Colonic mucosa (tissue), 4 donors: ENCODE measurements at regions not wholly inside any gene's neighbourhood (a gene's known extent, or its start where the extent isn't known, plus 50 kb on each side); places are given as distances from the start of the nearest gene placed in this dataset.

Source experiments
- DNase-seq: peaks from one replicate; pipeline ENCODE4 v3.0.0-alpha.2; 2020
- H3K27ac ChIP-seq: fragments of 200-600 bp; one replicate; pipeline ENCODE4 v1.8.0; 2021
- H3K27me3 ChIP-seq: fragments of 200-600 bp; one replicate; pipeline ENCODE4 v1.8.0; 2021
- H3K36me3 ChIP-seq: fragments of 200-600 bp; one replicate; pipeline ENCODE4 v1.8.0; 2021
- H3K4me1 ChIP-seq: fragments of 200-600 bp; one replicate; pipeline ENCODE4 v1.8.0; 2021; ENCODE audit warnings: mild to moderate bottlenecking
- H3K4me3 ChIP-seq: fragments of 200-600 bp; one replicate; pipeline ENCODE4 v1.8.0; 2021
- H3K9ac ChIP-seq, 2 donors: one replicate each; pipeline ENCODE4 v1.7.0; 2013; ENCODE audit warnings: control low read depth in 2 of 2, low read depth in 2 of 2, low read length in 2 of 2
- H3K9me3 ChIP-seq: fragments of 200-600 bp; one replicate; pipeline ENCODE4 v1.8.0; 2021
- intact Hi-C: fragments of 100-400 bp; cut with DNase I; formaldehyde crosslinking; loops from one replicate; pipeline ENCODE4 v1.14.1; 2022
- TF ChIP-seq, protein P1 (sequence below): fragments of 200-600 bp; IDR thresholded peaks from one replicate; pipeline ENCODE4 v1.8.0; 2022; ENCODE audit warnings: antibody characterized with exemption, mild to moderate bottlenecking
- donor health status: healthy.
- donor health status: DM: no; HTN: no; CAD: no.
- donor health status: DM: no; HTN: no; CAD: no.

- TF ChIP-seq, protein P1, sequence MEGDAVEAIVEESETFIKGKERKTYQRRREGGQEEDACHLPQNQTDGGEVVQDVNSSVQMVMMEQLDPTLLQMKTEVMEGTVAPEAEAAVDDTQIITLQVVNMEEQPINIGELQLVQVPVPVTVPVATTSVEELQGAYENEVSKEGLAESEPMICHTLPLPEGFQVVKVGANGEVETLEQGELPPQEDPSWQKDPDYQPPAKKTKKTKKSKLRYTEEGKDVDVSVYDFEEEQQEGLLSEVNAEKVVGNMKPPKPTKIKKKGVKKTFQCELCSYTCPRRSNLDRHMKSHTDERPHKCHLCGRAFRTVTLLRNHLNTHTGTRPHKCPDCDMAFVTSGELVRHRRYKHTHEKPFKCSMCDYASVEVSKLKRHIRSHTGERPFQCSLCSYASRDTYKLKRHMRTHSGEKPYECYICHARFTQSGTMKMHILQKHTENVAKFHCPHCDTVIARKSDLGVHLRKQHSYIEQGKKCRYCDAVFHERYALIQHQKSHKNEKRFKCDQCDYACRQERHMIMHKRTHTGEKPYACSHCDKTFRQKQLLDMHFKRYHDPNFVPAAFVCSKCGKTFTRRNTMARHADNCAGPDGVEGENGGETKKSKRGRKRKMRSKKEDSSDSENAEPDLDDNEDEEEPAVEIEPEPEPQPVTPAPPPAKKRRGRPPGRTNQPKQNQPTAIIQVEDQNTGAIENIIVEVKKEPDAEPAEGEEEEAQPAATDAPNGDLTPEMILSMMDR = no peak
- Histone ChIP-seq H3K36me3 (no peaks in the 10 kb centered on the region), H3K4me3 (no peak overlapping the region), H3K27me3 (no peaks in the 10 kb centered on the region), H3K9me3 (no peaks in the 10 kb centered on the region), H3K4me1 (no peaks in the 10 kb centered on the region), H3K27ac (no peak overlapping the region), H3K9ac (no peak overlapping the region)
- DNase-seq = no peak
- intact Hi-C loops = no loop called here
Measured at GRCh38 chr4:180960743-180961401, 1282.3 kb upstream of the TENM3 start.

DNA sequence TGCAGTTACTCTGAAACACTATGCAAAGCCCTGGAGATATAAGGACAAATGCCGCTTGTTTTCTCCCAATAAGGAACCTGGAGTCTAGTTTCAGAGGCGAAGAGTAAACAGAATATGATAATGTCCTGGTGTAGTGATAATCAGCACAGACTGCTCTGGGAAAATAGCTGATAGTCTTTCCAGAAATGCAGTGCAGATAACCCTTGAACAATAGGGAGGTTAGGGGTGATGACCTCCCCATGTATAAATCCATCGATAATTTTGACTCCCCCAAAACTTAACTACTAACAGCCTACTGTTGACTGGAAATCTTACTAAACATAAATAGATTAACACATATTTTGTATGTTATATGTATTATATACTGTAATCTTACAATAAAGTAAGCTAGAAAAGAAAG lies 1280.9 kb upstream of the TENM3 start:
- no peak overlapping the region for H3K27ac ChIP-seq
- TF ChIP-seq, protein P1 = no peak
- intact Hi-C loops = no loop called here

DNA sequence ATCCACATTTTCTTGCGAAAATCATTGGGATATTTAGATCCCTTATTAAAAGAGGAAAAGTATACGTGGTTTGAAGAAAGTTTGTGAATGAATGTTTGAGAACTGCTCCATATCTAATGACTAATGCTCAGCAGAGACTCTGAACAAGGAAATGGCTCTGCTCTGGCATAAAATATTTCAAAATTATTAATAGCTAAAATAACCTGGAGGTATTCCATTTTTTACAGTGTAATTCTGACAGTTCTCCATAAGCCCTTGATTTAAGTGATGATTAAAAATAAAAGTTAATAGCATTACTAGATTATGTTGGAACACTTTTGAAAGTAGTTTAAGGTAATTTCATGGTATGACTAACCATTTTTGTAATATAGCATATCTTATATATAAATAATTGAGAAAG lies 1276.9 kb upstream of the TENM3 start:
- Histone ChIP-seq H3K36me3 (no peaks in the 10 kb centered on the region), H3K4me1 (no peaks in the 10 kb centered on the region), H3K27me3 (no peaks in the 10 kb centered on the region), H3K4me3 (no peak overlapping the region), H3K27ac (no peak overlapping the region), H3K9me3 (no peaks in the 10 kb centered on the region), H3K9ac (no peak overlapping the region)
- TF ChIP-seq, protein P1 = no peak
- DNase-seq = no peak
- intact Hi-C loops = no loop called here

More for the DNA sequence above, 1280.9 kb upstream of the TENM3 start:
- Histone ChIP-seq H3K36me3 (no peaks in the 10 kb centered on the region), H3K27me3 (no peaks in the 10 kb centered on the region), H3K9ac (no peak overlapping the region), H3K9me3 (no peaks in the 10 kb centered on the region), H3K4me3 (no peak overlapping the region), H3K4me1 (no peaks in the 10 kb centered on the region)
- no peak for DNase-seq

DNA sequence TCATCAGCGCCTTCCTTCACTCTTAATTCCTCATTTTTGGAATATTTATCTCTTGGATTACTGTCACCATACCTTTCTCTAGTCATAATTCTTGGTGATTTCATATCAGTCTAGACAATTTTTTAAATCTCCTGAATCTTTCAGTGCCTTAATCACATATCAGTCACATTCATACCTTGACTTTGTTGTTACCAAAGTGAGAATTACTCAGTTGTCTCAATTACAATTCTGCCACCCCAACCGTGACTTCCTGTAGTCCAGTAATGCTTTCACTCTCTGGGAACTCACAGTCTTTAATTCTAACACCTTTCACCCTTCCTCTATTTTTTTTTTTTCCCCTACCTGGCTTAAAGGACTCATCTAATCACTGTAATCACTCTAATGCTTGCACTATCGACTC lies 1275.3 kb upstream of the TENM3 start:
- Histone ChIP-seq H3K27me3 (no peaks in the 10 kb centered on the region), H3K36me3 (no peaks in the 10 kb centered on the region), H3K9ac (no peak overlapping the region), H3K4me3 (no peak overlapping the region), H3K27ac (no peak overlapping the region), H3K4me1 (no peaks in the 10 kb centered on the region), H3K9me3 (no peaks in the 10 kb centered on the region)
- TF ChIP-seq, protein P1 = no peak
- intact Hi-C loops = no loop called here
- no peak for DNase-seq

GRCh38 chr4:180973894-180974293 lies 1269.3 kb upstream of the TENM3 start:
- intact Hi-C loops = no loop called here
- Histone ChIP-seq H3K27ac (no peak overlapping the region), H3K36me3 (no peaks in the 10 kb centered on the region), H3K9me3 (no peaks in the 10 kb centered on the region), H3K4me1 (no peaks in the 10 kb centered on the region), H3K27me3 (no peaks in the 10 kb centered on the region), H3K4me3 (no peak overlapping the region), H3K9ac (no peak overlapping the region)
- no peak for DNase-seq
- TF ChIP-seq, protein P1 = no peak
